KMS-11 (cell line): ENCODE measurements at regions not wholly inside any gene's neighbourhood (a gene's known extent, or its start where the extent isn't known, plus 50 kb on each side); places are given as distances from the start of the nearest gene placed in this dataset.

ENCODE experiments used
- H2AFZ ChIP-seq: fragments of 200-600 bp; sonication (generic); 2 replicates; pipeline ENCODE4 v1.6.1; 2016; ENCODE audit warnings: antibody characterized with exemption, mixed run types, low read depth
- H3K27ac ChIP-seq: fragments of 200-600 bp; sonication (generic); 2 replicates; pipeline ENCODE4 v1.6.1; 2016; ENCODE audit warnings: mild to moderate bottlenecking, mixed run types
- H3K27me3 ChIP-seq: fragments of 200-600 bp; sonication (generic); 2 replicates; pipeline ENCODE4 v1.6.1; 2017; ENCODE audit warnings: mild to moderate bottlenecking, low read depth, mixed run types, moderate library complexity; ENCODE audit not compliant: insufficient read depth
- H3K36me3 ChIP-seq: fragments of 200-600 bp; sonication (generic); 2 replicates; pipeline ENCODE4 v1.6.1; 2017; ENCODE audit warnings: mild to moderate bottlenecking, mixed run types; ENCODE audit not compliant: insufficient read depth
- H3K4me1 ChIP-seq: fragments of 200-600 bp; sonication (generic); 2 replicates; pipeline ENCODE4 v1.6.1; 2016; ENCODE audit warnings: mild to moderate bottlenecking, low read depth, mixed run types; ENCODE audit not compliant: poor library complexity, severe bottlenecking
- H3K4me2 ChIP-seq: fragments of 200-600 bp; sonication (generic); 2 replicates; pipeline ENCODE4 v1.7.0; 2016; ENCODE audit warnings: mild to moderate bottlenecking, mixed run types
- H3K4me3 ChIP-seq: fragments of 200-600 bp; sonication (generic); IDR thresholded peaks from 2 replicates; pipeline ENCODE4 v1.6.1; 2017; ENCODE audit warnings: low read depth, low read length, mixed read lengths; ENCODE audit not compliant: insufficient read depth
- H3K79me2 ChIP-seq: fragments of 200-600 bp; sonication (generic); 2 replicates; pipeline ENCODE4 v1.6.1; 2016; ENCODE audit warnings: low read depth, mixed run types; ENCODE audit not compliant: insufficient read depth
- H3K9ac ChIP-seq: fragments of 200-600 bp; sonication (generic); 2 replicates; pipeline ENCODE4 v1.6.1; 2016; ENCODE audit warnings: mild to moderate bottlenecking, mixed run types
- H4K20me1 ChIP-seq: fragments of 200-600 bp; sonication (generic); 2 replicates; pipeline ENCODE4 v1.6.1; 2016; ENCODE audit warnings: mild to moderate bottlenecking, mixed run types; ENCODE audit not compliant: insufficient read depth
- CTCF ChIP-seq: fragments of 200-600 bp; sonication (generic); conservative IDR thresholded peaks from 2 replicates; pipeline ENCODE4 v1.6.1; 2017; ENCODE audit warnings: low read depth, mild to moderate bottlenecking, antibody characterized with exemption, low read length, moderate library complexity, mixed read lengths

GRCh38 chr2:83665154-83665553 lies 793.9 kb downstream of the SUCLG1 start:
- no peak for TF ChIP-seq CTCF

GRCh38 chr2:83661711-83662110 lies 797.4 kb downstream of the SUCLG1 start:
- no peak overlapping the region for H3K27ac ChIP-seq
- H3K36me3 ChIP-seq, result no peaks in the 10 kb centered on the region
- no peak for TF ChIP-seq CTCF
- no peak overlapping the region for H3K4me3 ChIP-seq
- no peaks in the 10 kb centered on the region for H3K27me3 ChIP-seq
- H3K9ac ChIP-seq, result no peak overlapping the region
- H2AFZ ChIP-seq, result no peak overlapping the region
- H4K20me1 ChIP-seq, result no peaks in the 10 kb centered on the region
- H3K4me2 ChIP-seq, result no peak overlapping the region
- H3K4me1 ChIP-seq, result no peaks in the 10 kb centered on the region
- H3K79me2 ChIP-seq, result no peaks in the 10 kb centered on the region

More at GRCh38 chr2:83665154-83665553, 793.9 kb downstream of the SUCLG1 start:
- no peak overlapping the region for H3K4me2 ChIP-seq
- H3K36me3 ChIP-seq, result no peaks in the 10 kb centered on the region
- H3K9ac ChIP-seq, result no peak overlapping the region
- H4K20me1 ChIP-seq, result no peaks in the 10 kb centered on the region
- H3K4me1 ChIP-seq, result no peaks in the 10 kb centered on the region
- H3K79me2 ChIP-seq, result no peaks in the 10 kb centered on the region
- no peaks in the 10 kb centered on the region for H3K27me3 ChIP-seq
- H3K27ac ChIP-seq, result no peak overlapping the region
- H3K4me3 ChIP-seq, result no peak overlapping the region
- no peak overlapping the region for H2AFZ ChIP-seq

DNA sequence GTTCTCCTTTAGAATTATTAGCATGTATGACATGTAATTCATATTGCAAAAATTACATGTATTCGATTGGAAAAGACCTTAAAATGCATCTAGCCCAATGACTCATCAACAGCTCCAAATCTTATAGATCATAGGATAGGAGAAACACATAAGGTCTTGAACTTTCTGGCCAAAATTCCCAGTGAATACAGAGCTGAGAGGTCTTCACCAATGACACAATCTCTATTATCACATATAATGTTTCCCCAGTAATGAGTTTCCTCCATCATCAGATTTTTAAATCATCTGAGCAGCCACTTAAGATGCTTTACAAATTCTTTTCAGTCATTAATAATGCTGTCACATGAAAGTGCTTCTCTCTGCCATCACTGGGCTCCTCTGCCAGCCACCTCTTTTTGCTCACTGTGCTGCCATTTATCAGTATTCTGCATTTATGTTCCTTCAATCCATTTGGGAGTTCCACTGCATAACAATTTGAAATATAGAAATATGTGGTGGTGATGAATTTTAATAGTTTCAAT lies 804.9 kb downstream of the SUCLG1 start:
- Histone ChIP-seq H3K4me3 (no peak overlapping the region), H3K79me2 (no peaks in the 10 kb centered on the region), H3K9ac (no peak overlapping the region), H3K27me3 (no peaks in the 10 kb centered on the region), H4K20me1 (no peaks in the 10 kb centered on the region), H3K4me2 (no peak overlapping the region), H3K4me1 (no peaks in the 10 kb centered on the region), H2AFZ (no peak overlapping the region), H3K36me3 (no peaks in the 10 kb centered on the region), H3K27ac (no peak overlapping the region)
- no peak for TF ChIP-seq CTCF

DNA sequence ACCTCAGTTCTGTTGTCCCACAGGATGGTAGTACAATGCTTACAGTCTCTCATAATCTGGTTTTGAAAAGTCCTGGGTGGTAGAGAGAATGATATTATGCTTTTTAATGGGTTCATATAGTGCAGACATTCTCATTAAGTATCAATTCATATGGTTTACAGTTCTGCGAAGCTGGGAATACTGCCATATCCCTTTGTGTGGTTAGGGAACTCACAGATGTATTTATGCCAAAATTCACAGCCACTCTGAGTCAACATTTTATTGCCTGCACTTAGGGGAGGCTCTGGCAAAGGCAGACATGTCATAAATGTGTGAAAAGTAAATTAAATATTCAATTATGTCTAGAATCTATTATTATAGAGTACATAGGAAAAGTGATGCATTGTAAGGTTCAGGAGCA lies 808.2 kb downstream of the SUCLG1 start:
- Histone ChIP-seq H3K9ac (no peak overlapping the region), H3K36me3 (no peaks in the 10 kb centered on the region), H2AFZ (no peak overlapping the region), H3K27me3 (no peaks in the 10 kb centered on the region), H3K27ac (no peak overlapping the region), H3K4me3 (no peak overlapping the region), H3K4me1 (no peaks in the 10 kb centered on the region), H3K4me2 (no peak overlapping the region), H4K20me1 (no peaks in the 10 kb centered on the region), H3K79me2 (no peaks in the 10 kb centered on the region)
- TF ChIP-seq CTCF, result no peak
